Uterus (tissue), 2 donors: ENCODE measurements at regions not wholly inside any gene's neighbourhood (a gene's known extent, or its start where the extent isn't known, plus 50 kb on each side); places are given as distances from the start of the nearest gene placed in this dataset.

Experiments used
- POLR2A ChIP-seq, 2 donors: fragments of 450-650 bp; IDR thresholded peaks; one replicate each; pipeline ENCODE4 v1.6.1; 2016; ENCODE audit warnings: antibody characterized with exemption in 2 of 2, mild to moderate bottlenecking in 1 of 2, moderate library complexity in 1 of 2
- TF ChIP-seq, protein P1 (sequence below), 4 experiments: fragments of 200-600 bp in 2 of 4; fragments of 450-650 bp in 2 of 4; sonication (generic) in 2 of 4; IDR thresholded peaks; one replicate each; pipeline ENCODE4 v1.5.1; 2016 to 2019; ENCODE audit warnings: antibody characterized with exemption in 4 of 4, mild to moderate bottlenecking in 2 of 4, moderate library complexity in 1 of 4

GRCh38 chr11:116217006-116217405, 555.8 kb downstream of the BUD13 start:
- no peak for TF ChIP-seq POLR2A (IDR thresholded peaks at IDR 0.05)
- TF ChIP-seq, protein P1, sequence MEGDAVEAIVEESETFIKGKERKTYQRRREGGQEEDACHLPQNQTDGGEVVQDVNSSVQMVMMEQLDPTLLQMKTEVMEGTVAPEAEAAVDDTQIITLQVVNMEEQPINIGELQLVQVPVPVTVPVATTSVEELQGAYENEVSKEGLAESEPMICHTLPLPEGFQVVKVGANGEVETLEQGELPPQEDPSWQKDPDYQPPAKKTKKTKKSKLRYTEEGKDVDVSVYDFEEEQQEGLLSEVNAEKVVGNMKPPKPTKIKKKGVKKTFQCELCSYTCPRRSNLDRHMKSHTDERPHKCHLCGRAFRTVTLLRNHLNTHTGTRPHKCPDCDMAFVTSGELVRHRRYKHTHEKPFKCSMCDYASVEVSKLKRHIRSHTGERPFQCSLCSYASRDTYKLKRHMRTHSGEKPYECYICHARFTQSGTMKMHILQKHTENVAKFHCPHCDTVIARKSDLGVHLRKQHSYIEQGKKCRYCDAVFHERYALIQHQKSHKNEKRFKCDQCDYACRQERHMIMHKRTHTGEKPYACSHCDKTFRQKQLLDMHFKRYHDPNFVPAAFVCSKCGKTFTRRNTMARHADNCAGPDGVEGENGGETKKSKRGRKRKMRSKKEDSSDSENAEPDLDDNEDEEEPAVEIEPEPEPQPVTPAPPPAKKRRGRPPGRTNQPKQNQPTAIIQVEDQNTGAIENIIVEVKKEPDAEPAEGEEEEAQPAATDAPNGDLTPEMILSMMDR (IDR thresholded peaks at IDR 0.05), result peak in 3 of 4 experiments; percentile 20 to 55 (median 49)
